Trophoblast cell (in vitro differentiated cells and primary cell): ENCODE measurements at regions not wholly inside any gene's neighbourhood (a gene's known extent, or its start where the extent isn't known, plus 50 kb on each side); places are given as distances from the start of the nearest gene placed in this dataset.

Source experiments
- DNase-seq, 2 donors: peaks; one replicate each; pipeline ENCODE4 v3.0.0-alpha.2; 2016
- H2AFZ ChIP-seq: 2 replicates; pipeline ENCODE4 v1.6.1; 2013; ENCODE audit warnings: low read length, moderate library complexity, mild to moderate bottlenecking; ENCODE audit not compliant: insufficient read depth, poor library complexity
- H2AK5ac ChIP-seq: 2 replicates; pipeline ENCODE4 v1.6.1; 2013; ENCODE audit warnings: mild to moderate bottlenecking, low read length
- H2BK120ac ChIP-seq: 2 replicates; pipeline ENCODE4 v1.6.1; 2013; ENCODE audit warnings: low read length, mild to moderate bottlenecking, moderate library complexity; ENCODE audit not compliant: insufficient read depth, poor library complexity
- H2BK12ac ChIP-seq: 2 replicates; pipeline ENCODE4 v1.6.1; 2013; ENCODE audit warnings: mild to moderate bottlenecking, low read length, moderate library complexity
- H2BK5ac ChIP-seq: 2 replicates; pipeline ENCODE4 v1.6.1; 2013; ENCODE audit warnings: low read length, low read depth, moderate library complexity, mild to moderate bottlenecking; ENCODE audit not compliant: poor library complexity
- H3K14ac ChIP-seq: 2 replicates; pipeline ENCODE4 v1.6.1; 2013; ENCODE audit warnings: mild to moderate bottlenecking, low read length
- H3K18ac ChIP-seq: 2 replicates; pipeline ENCODE4 v1.6.1; 2013; ENCODE audit warnings: mild to moderate bottlenecking, low read length
- H3K23ac ChIP-seq: 2 replicates; pipeline ENCODE4 v1.6.1; 2013; ENCODE audit warnings: low read length
- H3K27ac ChIP-seq: 2 replicates; pipeline ENCODE4 v1.5.1; 2013; ENCODE audit warnings: low read depth, mild to moderate bottlenecking, inconsistent platforms, low read length, moderate library complexity
- H3K27me3 ChIP-seq: 2 replicates; pipeline ENCODE4 v1.6.1; 2013; ENCODE audit warnings: inconsistent platforms, mild to moderate bottlenecking, low read length, moderate library complexity; ENCODE audit not compliant: insufficient read depth
- H3K36me3 ChIP-seq, 2 experiments: 1 replicate in 1 of 2; 2 replicates in 1 of 2; pipeline ENCODE4 v1.6.1; 2013; ENCODE audit warnings: low read length in 2 of 2, mild to moderate bottlenecking in 2 of 2, moderate library complexity in 1 of 2; ENCODE audit not compliant: insufficient read depth in 2 of 2, control insufficient read depth in 1 of 2
- H3K4ac ChIP-seq: 2 replicates; pipeline ENCODE4 v1.6.1; 2013; ENCODE audit warnings: low read depth, mild to moderate bottlenecking, low read length, moderate library complexity
- H3K4me1 ChIP-seq, 2 experiments: 1 replicate in 1 of 2; 2 replicates in 1 of 2; pipeline ENCODE4 v1.6.1; 2013; ENCODE audit warnings: low read length in 2 of 2, mild to moderate bottlenecking in 2 of 2, moderate library complexity in 1 of 2; ENCODE audit not compliant: insufficient read depth in 2 of 2, control insufficient read depth in 1 of 2
- H3K4me2 ChIP-seq: 2 replicates; pipeline ENCODE4 v1.6.1; 2013; ENCODE audit warnings: inconsistent platforms, mild to moderate bottlenecking, low read length, moderate library complexity
- H3K4me3 ChIP-seq: 2 replicates; pipeline ENCODE4 v1.5.1; 2013; ENCODE audit warnings: mild to moderate bottlenecking, low read depth, low read length, inconsistent platforms
- H3K79me1 ChIP-seq: one replicate; pipeline ENCODE4 v1.6.1; 2013; ENCODE audit warnings: low read length
- H3K79me2 ChIP-seq: 2 replicates; pipeline ENCODE4 v1.6.1; 2013; ENCODE audit warnings: low read length, mild to moderate bottlenecking; ENCODE audit not compliant: control insufficient read depth, insufficient read depth, poor library complexity
- H3K9ac ChIP-seq: 2 replicates; pipeline ENCODE4 v1.6.1; 2013; ENCODE audit warnings: mild to moderate bottlenecking, low read length
- H3K9me3 ChIP-seq: 2 replicates; pipeline ENCODE4 v1.6.1; 2013; ENCODE audit warnings: low read depth, mild to moderate bottlenecking, control low read depth, inconsistent platforms, low read length; ENCODE audit not compliant: insufficient read depth
- H4K12ac ChIP-seq: 2 replicates; pipeline ENCODE4 v1.6.1; 2013; ENCODE audit warnings: low read depth, mild to moderate bottlenecking, low read length, moderate library complexity
- H4K8ac ChIP-seq: 2 replicates; pipeline ENCODE4 v1.6.1; 2013; ENCODE audit warnings: low read depth, mild to moderate bottlenecking, low read length, moderate library complexity
- H4K91ac ChIP-seq: one replicate; pipeline ENCODE4 v1.6.1; 2013; ENCODE audit warnings: low read depth, mild to moderate bottlenecking, low read length, moderate library complexity
- WGBS: extraction: QIAGEN DNeasy Blood & Tissue Kit; methylation state at CpG from one replicate; pipeline ENCODE4 v1.1.7; 2013; ENCODE audit warnings: missing lambda C conversion rate; ENCODE audit not compliant: insufficient read length, insufficient coverage; ENCODE audit errors: extremely low coverage; 5-methylcytosine and 5-hydroxymethylcytosine counted together

DNA sequence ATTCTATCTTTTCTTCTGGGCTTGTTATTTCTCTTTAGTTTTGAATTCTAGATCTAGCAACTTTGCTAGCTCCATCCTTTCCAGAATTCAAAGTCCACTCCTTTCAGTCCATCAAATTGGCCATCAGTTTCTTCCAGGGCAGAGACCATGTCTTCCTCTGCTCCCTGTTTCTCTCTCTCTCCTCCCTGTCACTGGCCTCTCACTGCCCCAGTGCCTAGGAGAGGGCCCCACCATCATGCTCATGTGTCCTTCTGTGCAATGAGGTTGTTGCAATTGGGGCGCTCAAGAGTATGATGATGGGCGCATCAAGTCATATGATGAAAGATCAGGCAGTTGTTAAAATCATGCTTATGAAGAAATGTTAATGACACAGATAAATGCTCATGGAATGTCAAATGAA, 159.2 kb upstream of the HS6ST1 start:
- no peak overlapping the region for H2BK5ac ChIP-seq
- no peak overlapping the region for H2BK120ac ChIP-seq
- DNase-seq = no peak
- no peak overlapping the region for H2AFZ ChIP-seq
- no peaks in the 10 kb centered on the region for H3K79me1 ChIP-seq
- H3K14ac ChIP-seq = no peak overlapping the region
- H3K9me3 ChIP-seq = peaks cover 2% of the 10 kb centered on the region
- no peak overlapping the region for H2BK12ac ChIP-seq
- no peak overlapping the region for H4K91ac ChIP-seq
- H4K12ac ChIP-seq = no peak overlapping the region
- no peak overlapping the region for H3K4me3 ChIP-seq
- H4K8ac ChIP-seq = no peak overlapping the region
- no peak overlapping the region for H2AK5ac ChIP-seq
- no peak overlapping the region for H3K18ac ChIP-seq
- no CpG with 5 or more reads among the region's 2 CpGs for WGBS
- H3K4ac ChIP-seq = no peak overlapping the region
- H3K27me3 ChIP-seq = no peaks in the 10 kb centered on the region
- H3K36me3 ChIP-seq = no peaks in the 10 kb centered on the region
- H3K27ac ChIP-seq = no peak overlapping the region
- H3K4me1 ChIP-seq = no peaks in the 10 kb centered on the region
- no peak overlapping the region for H3K23ac ChIP-seq
- no peak overlapping the region for H3K9ac ChIP-seq
- no peak overlapping the region for H3K4me2 ChIP-seq
- no peaks in the 10 kb centered on the region for H3K79me2 ChIP-seq

DNA sequence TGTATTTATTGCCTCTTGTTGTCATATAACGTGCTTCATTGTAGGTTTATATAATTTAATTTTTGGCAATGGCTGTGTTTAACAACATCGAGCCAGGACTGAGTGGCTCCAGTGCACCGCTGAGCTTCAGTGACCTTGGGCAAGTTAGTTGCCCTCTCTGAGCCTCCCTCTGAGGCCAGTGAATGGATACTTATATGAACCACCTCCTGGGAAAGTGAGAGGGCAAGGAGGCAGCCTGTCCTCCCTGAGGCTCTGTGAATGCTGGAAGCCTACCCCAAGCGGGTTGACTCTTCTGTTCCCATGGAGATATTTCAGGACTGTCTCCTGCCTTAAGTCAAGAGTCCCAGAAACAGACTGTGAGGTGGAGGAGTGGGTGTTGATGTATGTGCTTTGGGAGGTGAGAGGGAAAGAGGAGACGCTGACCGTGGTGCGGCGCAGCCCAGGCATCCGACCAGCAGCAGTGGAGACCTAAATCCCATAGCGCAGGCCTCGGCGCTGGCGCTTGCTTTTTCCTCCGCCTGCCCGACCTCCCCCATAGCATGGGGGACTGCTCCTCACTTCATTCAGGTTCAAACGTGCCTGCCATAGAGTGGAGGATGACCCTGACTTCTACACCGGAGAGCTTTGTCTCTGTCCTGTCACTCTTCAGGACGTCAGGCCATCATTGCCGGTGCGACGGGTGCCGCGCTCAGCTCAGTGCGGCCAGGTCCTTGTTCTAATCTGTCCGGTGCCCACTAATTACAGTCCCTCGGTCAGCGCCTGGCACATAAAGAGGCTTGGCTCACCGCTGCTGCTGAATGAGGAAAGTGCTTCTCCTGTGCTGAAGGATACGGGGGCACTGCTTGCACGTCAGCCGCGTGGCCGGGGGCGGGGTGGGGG, 167.3 kb upstream of the HS6ST1 start:
- no peak overlapping the region for H4K12ac ChIP-seq
- DNase-seq = no peak
- no peak overlapping the region for H3K4ac ChIP-seq
- no peak overlapping the region for H3K18ac ChIP-seq
- no peaks in the 10 kb centered on the region for H3K79me2 ChIP-seq
- no CpG with 5 or more reads among the region's 34 CpGs for WGBS
- no peak overlapping the region for H2AFZ ChIP-seq
- peaks cover 7 to 20% of the 10 kb centered on the region in 2 experiments for H3K4me1 ChIP-seq
- no peaks in the 10 kb centered on the region for H3K36me3 ChIP-seq
- no peaks in the 10 kb centered on the region for H3K27me3 ChIP-seq
- H3K14ac ChIP-seq = no peak overlapping the region
- peak overlapping the region; percentile 34 for H2BK12ac ChIP-seq
- no peak overlapping the region for H3K4me2 ChIP-seq
- no peak overlapping the region for H2BK5ac ChIP-seq
- H3K9ac ChIP-seq = no peak overlapping the region
- H3K4me3 ChIP-seq = no peak overlapping the region
- no peak overlapping the region for H3K27ac ChIP-seq
- H3K23ac ChIP-seq = no peak overlapping the region
- peaks cover 5% of the 10 kb centered on the region for H3K79me1 ChIP-seq
- no peak overlapping the region for H4K91ac ChIP-seq
- peak overlapping the region; percentile 18 for H2AK5ac ChIP-seq
- H3K9me3 ChIP-seq = no peaks in the 10 kb centered on the region
- no peak overlapping the region for H2BK120ac ChIP-seq
- no peak overlapping the region for H4K8ac ChIP-seq

DNA sequence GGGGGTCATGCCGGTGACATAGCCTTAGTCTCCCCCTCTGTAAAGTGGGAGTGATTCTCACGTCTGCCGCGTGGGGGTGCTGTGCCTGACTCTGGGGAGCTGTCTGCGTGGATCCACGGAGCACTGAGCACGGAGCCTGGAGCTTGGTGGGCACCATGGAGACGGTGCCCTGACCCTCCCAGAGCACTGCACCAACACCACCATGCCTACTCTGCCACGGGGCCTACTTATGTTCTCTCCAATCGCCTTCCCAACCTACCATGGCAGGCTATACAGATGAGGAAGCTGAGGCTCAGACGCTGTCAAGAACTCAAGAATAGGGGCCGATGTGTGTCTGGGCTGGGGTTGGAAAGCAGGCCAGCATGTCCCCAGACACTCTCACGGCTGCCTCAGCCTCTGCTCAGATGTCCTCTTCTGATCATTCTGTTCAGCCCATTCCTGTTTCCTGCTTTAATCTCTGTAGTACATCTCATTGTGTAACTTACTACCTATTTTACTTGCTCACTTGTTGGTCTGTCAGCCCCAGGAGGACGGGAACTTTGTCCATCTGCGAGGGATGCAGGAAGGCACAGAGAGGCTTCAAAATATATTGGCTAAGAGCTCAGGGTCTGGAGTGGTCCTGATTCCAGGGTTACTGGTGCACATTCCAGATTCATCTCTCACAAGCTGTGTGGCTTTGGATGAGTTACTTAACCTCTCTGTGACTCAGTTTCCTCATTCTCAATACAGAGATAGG, 168.1 kb upstream of the HS6ST1 start:
- no peak overlapping the region for H3K4me3 ChIP-seq
- H2AFZ ChIP-seq = no peak overlapping the region
- H3K27ac ChIP-seq = no peak overlapping the region
- no peak overlapping the region for H3K14ac ChIP-seq
- no peak overlapping the region for H2BK5ac ChIP-seq
- H3K4me2 ChIP-seq = no peak overlapping the region
- H3K18ac ChIP-seq = no peak overlapping the region
- no CpG with 5 or more reads among the region's 15 CpGs for WGBS
- no peaks in the 10 kb centered on the region for H3K36me3 ChIP-seq
- no peak overlapping the region for H4K12ac ChIP-seq
- no peak for DNase-seq
- H2BK120ac ChIP-seq = no peak overlapping the region
- H3K27me3 ChIP-seq = no peaks in the 10 kb centered on the region
- peak overlapping the region; percentile 2 for H2BK12ac ChIP-seq
- H4K8ac ChIP-seq = no peak overlapping the region
- no peak overlapping the region for H3K4ac ChIP-seq
- H3K79me1 ChIP-seq = peaks cover 5% of the 10 kb centered on the region
- H3K4me1 ChIP-seq = peaks cover 7 to 20% of the 10 kb centered on the region in 2 experiments
- peak overlapping the region; percentile 3 for H2AK5ac ChIP-seq
- H3K79me2 ChIP-seq = no peaks in the 10 kb centered on the region
- no peak overlapping the region for H3K9ac ChIP-seq
- no peak overlapping the region for H3K23ac ChIP-seq
- no peak overlapping the region for H4K91ac ChIP-seq
- H3K9me3 ChIP-seq = no peaks in the 10 kb centered on the region

DNA sequence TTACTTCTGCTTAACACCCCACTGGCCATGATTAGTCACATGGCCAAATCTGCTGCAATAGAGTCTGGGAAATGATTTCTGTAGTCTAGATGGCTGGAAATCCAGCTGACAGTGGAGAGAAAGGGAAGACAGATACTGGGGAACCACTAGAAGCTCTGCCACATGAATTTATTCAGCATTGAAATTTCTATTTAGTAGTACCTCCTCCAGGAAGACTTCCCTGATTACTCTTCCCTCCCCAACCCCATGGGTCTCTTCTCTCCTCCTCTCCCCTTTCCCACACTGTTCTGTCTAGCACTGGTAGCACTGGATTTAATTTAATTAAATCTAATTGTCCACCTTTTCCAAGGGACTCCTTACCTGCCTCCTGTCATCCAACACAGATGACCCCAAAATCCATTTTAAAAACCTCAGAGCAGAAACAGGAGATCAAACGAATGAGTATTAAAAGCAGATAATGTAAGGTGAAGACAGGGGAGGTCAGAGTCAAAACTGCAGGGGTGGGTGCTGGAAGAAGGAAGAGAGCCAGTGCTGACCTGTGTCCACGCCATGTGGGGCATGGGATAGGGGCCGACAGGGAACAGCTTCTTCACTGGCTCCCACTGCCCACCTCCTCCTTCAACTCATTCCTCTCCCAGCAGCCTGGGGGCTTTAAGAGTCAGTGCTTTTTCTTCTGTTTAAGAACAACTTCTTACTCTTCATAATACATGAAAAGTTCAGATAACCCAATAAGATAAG, 169.2 kb upstream of the HS6ST1 start:
- Histone ChIP-seq H3K79me1 (peaks cover 5% of the 10 kb centered on the region), H3K79me2 (no peaks in the 10 kb centered on the region), H2BK5ac (no peak overlapping the region), H3K4ac (peak overlapping the region; percentile 44), H2AFZ (no peak overlapping the region), H3K4me1 (peaks cover 7 to 20% of the 10 kb centered on the region in 2 experiments), H4K91ac (peak overlapping the region; percentile 67), H3K36me3 (no peaks in the 10 kb centered on the region), H3K4me3 (no peak overlapping the region), H3K27me3 (no peaks in the 10 kb centered on the region), H2BK120ac (peak overlapping the region; percentile 90), H2AK5ac (no peak overlapping the region), H3K14ac (no peak overlapping the region), H3K27ac (peak overlapping the region; percentile 39), H3K4me2 (peak overlapping the region; percentile 5), H4K12ac (no peak overlapping the region), H3K18ac (no peak overlapping the region), H3K9me3 (no peaks in the 10 kb centered on the region), H3K23ac (no peak overlapping the region), H2BK12ac (peak overlapping the region; percentile 72), H4K8ac (peak overlapping the region; percentile 25), H3K9ac (no peak overlapping the region)
- no CpG with 5 or more reads among the region's 3 CpGs for WGBS
- no peak for DNase-seq
